OCI-LY3 (cell line): ENCODE measurements at regions not wholly inside any gene's neighbourhood (a gene's known extent, or its start where the extent isn't known, plus 50 kb on each side); places are given as distances from the start of the nearest gene placed in this dataset.

Experiments used
- H2AFZ ChIP-seq: fragments of 200-600, 300-600 bp; shearing (Covaris generic); 2 replicates; pipeline ENCODE4 v1.6.0; 2014; ENCODE audit warnings: antibody characterized with exemption, low read depth, low read length
- H3K27ac ChIP-seq: fragments of 200-600, 300-600 bp; sonication (generic); 2 replicates; pipeline ENCODE4 v1.5.1; 2014; ENCODE audit warnings: mild to moderate bottlenecking, low read length, moderate library complexity, mixed read lengths
- H3K27me3 ChIP-seq: fragments of 200-600, 300-600 bp; sonication (generic); 2 replicates; pipeline ENCODE4 v1.6.1; 2014; ENCODE audit warnings: low read depth, low read length, mixed read lengths
- H3K36me3 ChIP-seq: fragments of 200-600, 300-600 bp; sonication (generic); replicated peaks from 2 replicates; pipeline ENCODE3; 2014; ENCODE audit warnings: low read depth, low read length, mixed read lengths
- H3K4me1 ChIP-seq: fragments of 300-600, 200-600 bp; sonication (generic); 2 replicates; pipeline ENCODE4 v1.6.1; 2014; ENCODE audit warnings: low read length, mixed read lengths
- H3K4me2 ChIP-seq: fragments of 200-600, 300-600 bp; sonication (generic); 2 replicates; pipeline ENCODE4 v1.6.1; 2014; ENCODE audit warnings: low read length, mixed read lengths
- H3K4me3 ChIP-seq: fragments of 300-600, 200-600 bp; sonication (generic); 2 replicates; pipeline ENCODE4 v1.5.1; 2014; ENCODE audit warnings: antibody characterized with exemption, mild to moderate bottlenecking, low read length, moderate library complexity
- H3K79me2 ChIP-seq: fragments of 300-600, 200-600 bp; shearing (Covaris generic); 2 replicates; pipeline ENCODE4 v1.6.1; 2014; ENCODE audit warnings: mild to moderate bottlenecking, low read length, mixed read lengths
- H3K9ac ChIP-seq: fragments of 300-600, 200-600 bp; shearing (Covaris generic); 2 replicates; pipeline ENCODE4 v1.6.0; 2014; ENCODE audit warnings: mild to moderate bottlenecking, low read length, moderate library complexity
- H3K9me3 ChIP-seq: fragments of 200-600, 300-600 bp; shearing (Covaris generic); 2 replicates; pipeline ENCODE4 v1.6.1; 2014; ENCODE audit warnings: low read length, mixed read lengths; ENCODE audit not compliant: insufficient read depth
- H4K20me1 ChIP-seq: fragments of 200-600, 300-600 bp; sonication (generic); 2 replicates; pipeline ENCODE4 v1.6.1; 2016; ENCODE audit warnings: low read length, mixed read lengths; ENCODE audit not compliant: insufficient read depth
- EZH2phosphoT487 ChIP-seq: fragments of 200-600 bp; shearing (Covaris generic); IDR thresholded peaks from 2 replicates; pipeline ENCODE4 v1.6.1; 2018; ENCODE audit warnings: antibody characterized with exemption, mixed run types, low read depth
- TF ChIP-seq, protein P1 (sequence below): fragments of 200-600, 300-600 bp; sonication (generic); IDR thresholded peaks from 2 replicates; pipeline ENCODE4 v1.5.1; 2014; ENCODE audit warnings: antibody characterized with exemption, low read length, low read depth

DNA sequence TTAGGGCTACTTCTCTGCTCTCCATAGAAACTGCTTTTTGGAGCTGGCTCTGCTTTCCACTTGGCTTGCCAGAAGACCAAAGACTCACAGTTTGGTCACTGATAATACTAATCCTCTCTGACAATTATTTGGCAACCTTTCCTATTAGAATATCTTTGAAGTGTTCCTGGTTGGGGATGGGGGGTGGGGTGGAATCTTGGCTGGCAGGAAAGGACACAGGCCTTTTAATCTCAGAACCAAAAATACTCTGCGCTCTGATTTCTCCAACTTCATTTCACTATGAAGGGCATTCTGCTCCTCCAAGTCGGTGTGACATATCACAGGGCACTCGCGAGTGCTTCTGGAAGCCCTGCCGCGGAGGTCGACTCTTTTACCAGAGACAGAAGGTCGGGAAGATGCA, 1329.0 kb upstream of the WWC1 start:
- Histone ChIP-seq H3K27ac (no peak overlapping the region), H3K36me3 (no peaks in the 10 kb centered on the region), H3K9ac (no peak overlapping the region), H3K27me3 (no peaks in the 10 kb centered on the region), H4K20me1 (no peaks in the 10 kb centered on the region), H3K9me3 (no peaks in the 10 kb centered on the region), H3K4me3 (no peak overlapping the region), H3K4me2 (no peak overlapping the region), H2AFZ (no peak overlapping the region), H3K4me1 (no peaks in the 10 kb centered on the region), H3K79me2 (no peaks in the 10 kb centered on the region)
- TF ChIP-seq, protein P1, sequence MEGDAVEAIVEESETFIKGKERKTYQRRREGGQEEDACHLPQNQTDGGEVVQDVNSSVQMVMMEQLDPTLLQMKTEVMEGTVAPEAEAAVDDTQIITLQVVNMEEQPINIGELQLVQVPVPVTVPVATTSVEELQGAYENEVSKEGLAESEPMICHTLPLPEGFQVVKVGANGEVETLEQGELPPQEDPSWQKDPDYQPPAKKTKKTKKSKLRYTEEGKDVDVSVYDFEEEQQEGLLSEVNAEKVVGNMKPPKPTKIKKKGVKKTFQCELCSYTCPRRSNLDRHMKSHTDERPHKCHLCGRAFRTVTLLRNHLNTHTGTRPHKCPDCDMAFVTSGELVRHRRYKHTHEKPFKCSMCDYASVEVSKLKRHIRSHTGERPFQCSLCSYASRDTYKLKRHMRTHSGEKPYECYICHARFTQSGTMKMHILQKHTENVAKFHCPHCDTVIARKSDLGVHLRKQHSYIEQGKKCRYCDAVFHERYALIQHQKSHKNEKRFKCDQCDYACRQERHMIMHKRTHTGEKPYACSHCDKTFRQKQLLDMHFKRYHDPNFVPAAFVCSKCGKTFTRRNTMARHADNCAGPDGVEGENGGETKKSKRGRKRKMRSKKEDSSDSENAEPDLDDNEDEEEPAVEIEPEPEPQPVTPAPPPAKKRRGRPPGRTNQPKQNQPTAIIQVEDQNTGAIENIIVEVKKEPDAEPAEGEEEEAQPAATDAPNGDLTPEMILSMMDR = no peak
- TF ChIP-seq EZH2phosphoT487 = no peak

DNA sequence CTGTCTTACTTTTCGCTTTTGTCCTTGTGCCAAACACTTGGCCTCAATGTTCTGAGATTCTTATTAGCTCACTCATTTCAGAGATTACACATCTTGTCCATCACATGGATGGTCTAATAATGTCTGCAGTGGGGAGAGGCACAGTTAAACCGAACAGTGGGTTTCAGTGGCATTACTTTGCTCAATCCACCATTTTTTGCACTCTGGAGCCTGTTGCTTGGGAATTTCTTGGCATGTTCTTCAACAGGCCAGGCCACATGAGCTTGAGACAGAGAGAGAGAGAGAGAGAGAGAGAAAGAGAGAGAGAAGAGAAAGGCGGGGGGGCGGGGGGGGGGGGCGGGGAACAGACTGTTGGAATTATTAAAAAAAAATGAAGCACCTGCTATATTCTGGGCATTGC, 1327.8 kb upstream of the WWC1 start:
- Histone ChIP-seq H3K4me3 (no peak overlapping the region), H3K9ac (no peak overlapping the region), H3K27me3 (no peaks in the 10 kb centered on the region), H3K36me3 (no peaks in the 10 kb centered on the region), H3K4me1 (no peaks in the 10 kb centered on the region), H4K20me1 (no peaks in the 10 kb centered on the region), H3K27ac (no peak overlapping the region), H2AFZ (no peak overlapping the region), H3K4me2 (no peak overlapping the region), H3K79me2 (no peaks in the 10 kb centered on the region), H3K9me3 (no peaks in the 10 kb centered on the region)
- no peak for TF ChIP-seq EZH2phosphoT487
- TF ChIP-seq, protein P1 = no peak

DNA sequence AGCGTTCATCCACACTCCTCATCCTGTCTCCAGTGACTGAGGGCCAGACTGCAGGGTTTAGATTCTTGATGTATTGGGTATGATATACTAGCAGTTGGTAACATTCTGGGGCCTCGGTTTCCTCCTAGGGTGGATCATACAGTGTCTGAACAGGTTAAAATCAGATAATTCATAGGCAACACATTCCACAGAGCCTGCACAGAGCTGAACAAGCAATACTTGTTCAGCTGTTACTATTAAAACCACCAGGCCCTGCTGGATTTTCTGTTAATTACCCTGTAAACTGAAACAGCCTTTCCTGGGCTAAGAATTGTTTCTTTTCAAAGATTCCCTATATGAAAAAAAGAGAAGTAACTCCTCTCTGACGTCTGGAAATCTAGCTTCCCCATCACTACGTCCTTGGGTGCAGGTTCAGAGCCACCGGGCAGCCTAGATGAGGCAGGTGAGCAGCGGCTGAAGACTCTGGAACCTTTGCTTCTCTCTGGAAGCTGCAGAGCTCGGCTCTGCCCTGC, 1313.5 kb upstream of the WWC1 start:
- H3K36me3 ChIP-seq = no peaks in the 10 kb centered on the region
- H4K20me1 ChIP-seq = no peaks in the 10 kb centered on the region
- no peak overlapping the region for H3K4me2 ChIP-seq
- no peaks in the 10 kb centered on the region for H3K4me1 ChIP-seq
- H3K9ac ChIP-seq = no peak overlapping the region
- no peak overlapping the region for H3K4me3 ChIP-seq
- no peak overlapping the region for H2AFZ ChIP-seq
- no peaks in the 10 kb centered on the region for H3K79me2 ChIP-seq
- no peaks in the 10 kb centered on the region for H3K9me3 ChIP-seq
- H3K27me3 ChIP-seq = no peaks in the 10 kb centered on the region
- H3K27ac ChIP-seq = no peak overlapping the region
- no peak for TF ChIP-seq EZH2phosphoT487
- TF ChIP-seq, protein P1 = no peak

DNA sequence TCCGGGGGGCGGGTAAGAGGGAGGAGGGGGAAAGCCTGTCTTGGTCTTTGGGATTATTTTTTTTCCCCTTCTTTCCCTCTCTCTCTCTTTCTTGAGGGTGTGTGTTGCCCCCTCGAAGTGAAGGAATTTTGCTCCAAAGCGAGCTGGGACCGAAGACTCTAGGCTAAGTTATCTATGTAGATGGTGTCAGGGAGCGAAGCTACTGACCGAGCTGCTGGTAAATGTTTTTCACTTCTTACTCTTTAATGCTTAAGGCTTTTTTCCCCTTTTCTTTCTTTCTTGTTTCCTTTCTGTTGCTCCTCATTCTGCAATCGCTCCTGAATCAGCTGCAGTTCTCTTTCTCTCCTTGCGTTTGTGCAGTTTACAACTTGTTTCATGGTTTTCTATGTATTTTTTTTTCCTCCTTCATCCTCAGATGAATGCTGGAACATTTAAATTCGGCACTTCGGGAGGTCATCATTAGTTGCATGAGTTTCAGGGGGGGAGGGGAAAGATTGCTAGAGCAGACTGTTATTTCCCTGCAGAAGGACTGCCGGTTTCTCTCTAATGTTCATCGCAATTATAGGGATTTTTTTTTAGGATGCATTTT, 1312.0 kb upstream of the WWC1 start:
- Histone ChIP-seq H3K9me3 (no peaks in the 10 kb centered on the region), H3K36me3 (no peaks in the 10 kb centered on the region), H3K27me3 (no peaks in the 10 kb centered on the region), H3K27ac (no peak overlapping the region), H2AFZ (no peak overlapping the region), H3K4me3 (no peak overlapping the region), H3K4me1 (no peaks in the 10 kb centered on the region), H4K20me1 (no peaks in the 10 kb centered on the region), H3K4me2 (no peak overlapping the region), H3K9ac (no peak overlapping the region), H3K79me2 (no peaks in the 10 kb centered on the region)
- TF ChIP-seq, protein P1 = no peak
- no peak for TF ChIP-seq EZH2phosphoT487
